ENCODE measurements at regions not wholly inside any gene's neighbourhood (a gene's known extent, or its start where the extent isn't known, plus 50 kb on each side); places are given as distances from the start of the nearest gene placed in this dataset.

- TF ChIP-seq RELB (IDR thresholded peaks at IDR 0.05; ENCODE audit: low read depth): no peak
These were observed 371.1 kb upstream of the POU3F2 start (continued) for GRCh38 chr6:98463038-98464000.

GRCh38 chr6:98467091-98467490 is 367.3 kb upstream of the POU3F2 start:
- Histone ChIP-seq H3K9ac (ENCODE audit: control insufficient read depth, insufficient read depth, low read length) (no peak overlapping the region), H3K4me3 (no peak overlapping the region), H3K27me3 (replicated peaks in 1 of 2; ENCODE audit: control insufficient read depth in 2 of 2, insufficient read depth in 2 of 2, low read length in 1 of 2) (no peaks in the 10 kb centered on the region), H3K36me3 (ENCODE audit: control insufficient read depth in 2 of 2, insufficient read depth in 2 of 2, low read length in 1 of 2) (no peaks in the 10 kb centered on the region), H3K27ac (ENCODE audit: control insufficient read depth, insufficient read depth) (no peak overlapping the region), H3K4me1 (ENCODE audit: control insufficient read depth, insufficient read depth, low read length) (no peaks in the 10 kb centered on the region), H3K9me3 (replicated peaks; ENCODE audit: control insufficient read depth, insufficient read depth, low read length) (no peaks in the 10 kb centered on the region; the same call in 2 of the 3 replicates), H3K79me2 (ENCODE audit: control insufficient read depth, insufficient read depth, low read length) (no peaks in the 10 kb centered on the region), H2AFZ (ENCODE audit: control insufficient read depth, low read depth, low read length) (no peak overlapping the region), H3K4me2 (ENCODE audit: control insufficient read depth, insufficient read depth) (no peak overlapping the region), H4K20me1 (ENCODE audit: control insufficient read depth, insufficient read depth) (no peaks in the 10 kb centered on the region; the same call in 1 of the 2 replicates)
- SMC1A ChIA-PET (ENCODE audit: uncharacterized antibody, unreplicated experiment): no interaction called here
- WGBS (ENCODE audit: insufficient coverage, insufficient replicate concordance, low lambda C conversion rate, missing lambda C conversion rate): 0% methylated on average over 2 of the region's 2 CpGs
- RAD21 ChIA-PET (ENCODE audit: unreplicated experiment): no interaction called here
- in situ Hi-C loops (cut with MboI) (no loop called here), intact Hi-C loops (cut with micrococcal nuclease; ENCODE audit: unreplicated experiment) (no loop called here)
- ATAC-seq: no peak
- POLR2A ChIA-PET: no interaction called here
- FAIRE-seq: no peak
- DNase-seq (ENCODE audit: low read depth, low spot score): no peak
- BruUV-seq (replicated peaks): no TSS peak
- CTCF ChIA-PET: no interaction called here
- TF ChIP-seq RAD51 (IDR thresholded peaks at IDR 0.05): no peak
- no peak for TF ChIP-seq MLLT1 (IDR thresholded peaks at IDR 0.05)
- TF ChIP-seq KDM1A (IDR thresholded peaks at IDR 0.05; ENCODE audit: borderline replicate concordance): no peak
- TF ChIP-seq CBFB (IDR thresholded peaks at IDR 0.05; ENCODE audit: low read depth): no peak
- no peak for TF ChIP-seq HDAC2 (IDR thresholded peaks at IDR 0.05)
- TF ChIP-seq CBX5 (IDR thresholded peaks at IDR 0.05; ENCODE audit: low read depth): no peak
- no peak for TF ChIP-seq ZNF687 (IDR thresholded peaks at IDR 0.05)
- no peak for TF ChIP-seq CUX1 (IDR thresholded peaks at IDR 0.05; ENCODE audit: insufficient replicate concordance, low read depth, low read length)

All from GM12878 (cell line).